Gastroesophageal sphincter (tissue), 4 donors: ENCODE measurements at regions not wholly inside any gene's neighbourhood (a gene's known extent, or its start where the extent isn't known, plus 50 kb on each side); places are given as distances from the start of the nearest gene placed in this dataset.

Experiments used
- ATAC-seq: fragments of 150-250 bp; one replicate; pipeline ENCODE4 v1.9.1; 2016; ENCODE audit warnings: mild to moderate bottlenecking, moderate library complexity
- H3K27ac ChIP-seq, 4 donors: fragments of 200-600 bp; sonication (generic) in 3 of 4; 1 replicate in 3 of 4; 2 replicates in 1 of 4; pipeline ENCODE4 v1.5.1; 2016 to 2019
- H3K27me3 ChIP-seq: fragments of 200-600 bp; sonication (generic); one replicate; pipeline ENCODE4 v1.5.1; 2019
- H3K36me3 ChIP-seq, 2 donors: fragments of 200-600 bp; sonication (generic); one replicate each; pipeline ENCODE4 v1.5.1; 2019; ENCODE audit warnings: control low read depth in 1 of 2
- H3K4me1 ChIP-seq, 3 donors: fragments of 200-600 bp; sonication (generic); 1 replicate in 2 of 3; 2 replicates in 1 of 3; pipeline ENCODE4 v1.5.1; 2016 to 2019; ENCODE audit warnings: control low read depth in 2 of 3
- H3K4me3 ChIP-seq, 2 donors: fragments of 200-600 bp; sonication (generic); one replicate each; pipeline ENCODE4 v1.5.1; 2019; ENCODE audit warnings: mild to moderate bottlenecking in 1 of 2, moderate library complexity in 1 of 2
- H3K9me3 ChIP-seq, 3 donors: fragments of 200-600 bp; sonication (generic); one replicate each; pipeline ENCODE4 v1.5.1; 2017 to 2019; ENCODE audit warnings: control low read depth in 2 of 3
- EP300 ChIP-seq: sonication (generic); formaldehyde crosslinking; IDR thresholded peaks from one replicate; pipeline ENCODE4 v1.6.1; 2017; ENCODE audit warnings: antibody characterized with exemption, mild to moderate bottlenecking
- POLR2A ChIP-seq, 2 donors: fragments of 450-650 bp; IDR thresholded peaks; one replicate each; pipeline ENCODE4 v1.6.1; 2017; ENCODE audit warnings: antibody characterized with exemption in 2 of 2, mild to moderate bottlenecking in 2 of 2, moderate library complexity in 1 of 2
- POLR2AphosphoS5 ChIP-seq: sonication (generic); formaldehyde crosslinking; IDR thresholded peaks from one replicate; pipeline ENCODE4 v1.6.1; 2017; ENCODE audit warnings: antibody characterized with exemption
- WGBS, 2 donors: methylation state at CpG; one replicate each; pipeline ENCODE4 v1.1.5; 2018; ENCODE audit warnings: low coverage in 1 of 2; 5-methylcytosine and 5-hydroxymethylcytosine counted together
- TF ChIP-seq, protein P1 (sequence below), 4 experiments: fragments of 200-600 bp in 2 of 4; fragments of 450-650 bp in 2 of 4; sonication (generic) in 1 of 4; IDR thresholded peaks; one replicate each; pipeline ENCODE4 v1.5.1; 2017 to 2019; ENCODE audit warnings: antibody characterized with exemption in 4 of 4, mild to moderate bottlenecking in 2 of 4, moderate library complexity in 2 of 4

DNA sequence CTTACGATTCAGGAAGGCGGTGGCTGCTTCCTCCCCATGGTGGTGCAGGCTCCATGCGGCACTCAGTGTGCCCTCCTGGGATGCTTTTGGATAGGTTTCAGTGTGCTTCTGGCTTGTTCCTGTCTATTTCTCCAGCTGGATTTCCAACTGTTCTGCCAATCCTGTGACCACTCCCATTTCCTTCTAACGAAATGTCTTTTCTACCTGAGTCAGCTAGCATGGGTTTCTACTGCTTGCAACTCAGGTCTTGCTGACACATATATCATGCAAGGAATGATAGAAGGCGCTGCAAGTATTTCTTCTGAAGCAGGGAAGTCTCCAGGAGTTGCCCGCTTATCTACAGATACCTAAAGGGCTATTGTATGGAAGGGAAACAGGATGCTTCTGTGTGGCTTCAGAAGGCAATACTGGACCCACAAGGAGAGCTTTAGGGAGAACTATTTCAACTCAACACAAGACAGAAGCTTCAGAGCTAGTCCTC is 244.4 kb downstream of the OPA1 start:
- H3K4me1 ChIP-seq, result peaks cover 0 to 5% (median 0%) of the 10 kb centered on the region in 3 donors
- no peaks in the 10 kb centered on the region for H3K36me3 ChIP-seq
- 70% methylated on average over 3 of the region's 6 CpGs; no CpG with 5 or more reads in 1 of the 2 donors for WGBS, 2 donors
- no peaks in the 10 kb centered on the region for H3K27me3 ChIP-seq
- ATAC-seq, result no peak
- H3K27ac ChIP-seq, result no peak overlapping the region
- no peak overlapping the region for H3K4me3 ChIP-seq
- TF ChIP-seq EP300 (no peak), POLR2AphosphoS5 (no peak), POLR2A (IDR thresholded peaks at IDR 0.05) (no peak)
- TF ChIP-seq, protein P1, sequence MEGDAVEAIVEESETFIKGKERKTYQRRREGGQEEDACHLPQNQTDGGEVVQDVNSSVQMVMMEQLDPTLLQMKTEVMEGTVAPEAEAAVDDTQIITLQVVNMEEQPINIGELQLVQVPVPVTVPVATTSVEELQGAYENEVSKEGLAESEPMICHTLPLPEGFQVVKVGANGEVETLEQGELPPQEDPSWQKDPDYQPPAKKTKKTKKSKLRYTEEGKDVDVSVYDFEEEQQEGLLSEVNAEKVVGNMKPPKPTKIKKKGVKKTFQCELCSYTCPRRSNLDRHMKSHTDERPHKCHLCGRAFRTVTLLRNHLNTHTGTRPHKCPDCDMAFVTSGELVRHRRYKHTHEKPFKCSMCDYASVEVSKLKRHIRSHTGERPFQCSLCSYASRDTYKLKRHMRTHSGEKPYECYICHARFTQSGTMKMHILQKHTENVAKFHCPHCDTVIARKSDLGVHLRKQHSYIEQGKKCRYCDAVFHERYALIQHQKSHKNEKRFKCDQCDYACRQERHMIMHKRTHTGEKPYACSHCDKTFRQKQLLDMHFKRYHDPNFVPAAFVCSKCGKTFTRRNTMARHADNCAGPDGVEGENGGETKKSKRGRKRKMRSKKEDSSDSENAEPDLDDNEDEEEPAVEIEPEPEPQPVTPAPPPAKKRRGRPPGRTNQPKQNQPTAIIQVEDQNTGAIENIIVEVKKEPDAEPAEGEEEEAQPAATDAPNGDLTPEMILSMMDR (IDR thresholded peaks at IDR 0.05), result no peak
- no peaks in the 10 kb centered on the region for H3K9me3 ChIP-seq

DNA sequence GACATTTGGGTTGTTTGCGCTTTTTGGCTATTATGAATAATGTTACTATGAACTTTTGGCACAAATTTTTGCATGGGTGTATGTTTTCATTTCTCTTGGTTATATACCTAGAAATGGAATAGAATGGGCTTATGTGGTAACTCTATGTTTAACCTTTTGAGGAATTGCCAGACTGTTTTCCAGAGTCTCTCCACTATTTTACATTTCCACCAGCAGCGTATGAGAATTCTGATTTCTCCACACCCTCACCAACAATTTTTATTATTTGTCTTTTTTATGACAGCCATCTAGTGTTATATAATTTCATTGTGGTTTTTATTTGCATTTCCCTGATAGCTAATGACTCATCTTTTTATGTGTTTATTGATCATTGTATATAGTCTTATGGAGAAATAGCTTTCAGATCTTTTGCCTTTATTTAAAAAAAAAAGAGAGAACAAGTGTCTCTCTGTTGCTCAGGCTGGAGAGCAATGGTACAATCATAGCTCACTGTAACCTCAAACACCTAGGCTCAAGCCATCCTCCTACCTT is 247.2 kb downstream of the OPA1 start:
- TF ChIP-seq POLR2A (IDR thresholded peaks at IDR 0.05) (no peak), POLR2AphosphoS5 (no peak), EP300 (no peak)
- TF ChIP-seq, protein P1 (IDR thresholded peaks at IDR 0.05), result no peak
- Histone ChIP-seq H3K4me1 (no peaks in the 10 kb centered on the region), H3K27ac (no peak overlapping the region), H3K36me3 (no peaks in the 10 kb centered on the region), H3K9me3 (no peaks in the 10 kb centered on the region), H3K27me3 (no peaks in the 10 kb centered on the region), H3K4me3 (no peak overlapping the region)
- WGBS, 2 donors, result 80 to 100% methylated on average over 2 of the region's 2 CpGs
- ATAC-seq, result no peak

DNA sequence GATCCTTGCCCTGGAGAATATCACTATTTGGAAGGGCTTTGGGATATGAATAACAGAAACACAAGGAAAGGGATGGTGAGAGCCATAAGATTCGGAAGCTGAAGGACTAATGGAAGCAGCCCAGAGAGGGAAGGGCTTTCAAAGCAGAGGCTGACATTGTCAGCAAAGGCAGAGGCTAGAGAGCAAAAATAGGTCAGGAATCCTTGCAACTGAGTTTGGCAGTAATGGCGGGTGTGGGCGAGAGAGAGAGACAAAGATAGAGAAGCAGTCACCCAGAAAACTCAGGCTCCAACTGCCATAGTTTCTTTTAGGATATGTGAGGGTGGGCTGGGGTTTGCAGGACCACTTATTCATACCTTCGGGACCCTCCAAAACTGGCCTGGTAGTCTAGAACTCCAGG is 248.6 kb downstream of the OPA1 start:
- no peak overlapping the region for H3K4me3 ChIP-seq
- H3K9me3 ChIP-seq, result no peaks in the 10 kb centered on the region
- no peak overlapping the region for H3K27ac ChIP-seq
- no peaks in the 10 kb centered on the region for H3K36me3 ChIP-seq
- 86 to 100% methylated on average over 1 to 4 of the region's 4 CpGs for WGBS, 2 donors
- no peak for ATAC-seq
- TF ChIP-seq POLR2AphosphoS5 (no peak), EP300 (no peak), POLR2A (IDR thresholded peaks at IDR 0.05) (no peak)
- TF ChIP-seq, protein P1 (IDR thresholded peaks at IDR 0.05), result no peak
- no peaks in the 10 kb centered on the region for H3K4me1 ChIP-seq
- H3K27me3 ChIP-seq, result no peaks in the 10 kb centered on the region

DNA sequence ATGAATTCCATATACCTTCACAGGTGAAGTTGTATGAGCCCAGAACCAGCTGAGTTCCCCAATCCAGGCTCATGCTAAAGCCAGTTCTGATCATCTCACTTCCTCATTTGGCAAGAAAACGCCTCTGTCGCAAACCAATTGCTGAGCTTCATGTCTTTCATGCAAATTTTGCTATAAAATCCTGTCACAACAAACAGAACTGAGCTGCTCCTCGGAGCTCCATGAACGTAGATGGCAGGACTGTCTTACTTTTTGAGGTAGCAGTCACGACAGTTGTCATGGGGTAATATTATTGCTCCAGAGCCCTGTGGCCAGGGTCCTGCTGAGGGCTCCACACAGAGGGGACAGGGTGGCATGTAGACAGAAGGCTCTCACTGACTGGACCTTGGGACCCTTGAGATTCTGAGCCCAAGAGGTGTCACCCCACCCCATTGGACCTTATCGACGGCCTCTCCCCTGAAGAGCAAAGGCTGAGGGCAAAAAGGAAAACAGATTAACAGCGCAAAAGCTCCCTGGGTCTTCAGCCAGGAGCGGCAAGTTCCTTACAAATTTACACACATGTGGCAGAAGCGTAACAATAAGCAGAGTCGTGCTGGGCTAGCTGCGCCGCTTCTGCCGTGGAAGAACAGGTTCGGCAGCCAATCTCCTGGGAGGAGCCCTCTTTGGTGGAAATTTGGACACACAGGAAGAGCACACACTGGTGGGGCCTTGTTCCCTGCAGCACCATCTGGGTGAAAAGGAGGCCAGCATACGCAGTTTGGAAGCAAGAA is 249.2 kb downstream of the OPA1 start:
- H3K9me3 ChIP-seq, result no peaks in the 10 kb centered on the region
- no peak for TF ChIP-seq EP300
- no peak for TF ChIP-seq POLR2A (IDR thresholded peaks at IDR 0.05)
- TF ChIP-seq, protein P1 (IDR thresholded peaks at IDR 0.05), result no peak
- no peak for TF ChIP-seq POLR2AphosphoS5
- no peaks in the 10 kb centered on the region for H3K27me3 ChIP-seq
- H3K36me3 ChIP-seq, result no peaks in the 10 kb centered on the region
- no peaks in the 10 kb centered on the region for H3K4me1 ChIP-seq
- WGBS, 2 donors, result 82 to 95% methylated on average over 6 to 10 of the region's 16 CpGs
- ATAC-seq, result no peak
- no peak overlapping the region for H3K27ac ChIP-seq
- no peak overlapping the region for H3K4me3 ChIP-seq
